Breast epithelium (tissue), 4 donors: ENCODE measurements at regions not wholly inside any gene's neighbourhood (a gene's known extent, or its start where the extent isn't known, plus 50 kb on each side); places are given as distances from the start of the nearest gene placed in this dataset.

Source experiments
- DNase-seq, 2 donors: peaks; one replicate each; pipeline ENCODE4 v3.0.0-alpha.2; 2019; ENCODE audit warnings: low spot score in 2 of 2
- H3K27ac ChIP-seq, 2 donors: fragments of 200-600 bp; sonication (generic) in 1 of 2; one replicate each; pipeline ENCODE4 v1.5.1; 2016 to 2019; ENCODE audit warnings: mild to moderate bottlenecking in 1 of 2
- H3K27me3 ChIP-seq, 2 donors: fragments of 200-600 bp; sonication (generic) in 1 of 2; one replicate each; pipeline versions ENCODE4 v1.5.1 to v1.6.0; 2017 to 2019; ENCODE audit warnings: control low read depth in 1 of 2, mild to moderate bottlenecking in 1 of 2
- H3K36me3 ChIP-seq: fragments of 200-600 bp; one replicate; pipeline ENCODE4 v1.5.1; 2019
- H3K4me1 ChIP-seq, 2 donors: fragments of 200-600 bp; sonication (generic); one replicate each; pipeline ENCODE4 v1.5.1; 2016 to 2019; ENCODE audit warnings: control low read depth in 1 of 2
- H3K4me3 ChIP-seq, 3 donors: fragments of 200-600 bp; sonication (generic); 1 replicate in 2 of 3; 2 replicates in 1 of 3; pipeline ENCODE4 v1.5.1; 2016 to 2019; ENCODE audit warnings: mild to moderate bottlenecking in 3 of 3, moderate library complexity in 2 of 3
- H3K9me3 ChIP-seq, 2 donors: fragments of 200-600 bp; sonication (generic) in 1 of 2; one replicate each; pipeline ENCODE4 v1.5.1; 2016 to 2019; ENCODE audit warnings: control low read depth in 1 of 2
- CTCF ChIP-seq, 3 donors: fragments of 450-650 bp; IDR thresholded peaks; one replicate each; pipeline ENCODE4 v1.5.1; 2016 to 2017; ENCODE audit warnings: antibody characterized with exemption in 3 of 3, mild to moderate bottlenecking in 3 of 3, moderate library complexity in 3 of 3
- POLR2A ChIP-seq: fragments of 450-650 bp; IDR thresholded peaks from one replicate; pipeline ENCODE4 v1.6.1; 2016; ENCODE audit warnings: antibody characterized with exemption, mild to moderate bottlenecking, moderate library complexity
- POLR2AphosphoS5 ChIP-seq, 3 donors: sonication (generic); formaldehyde crosslinking; IDR thresholded peaks; one replicate each; pipeline ENCODE4 v1.6.1; 2017; ENCODE audit warnings: antibody characterized with exemption in 3 of 3
- intact Hi-C: fragments of 100-400 bp; cut with DNase I; formaldehyde crosslinking; loops from one replicate; pipeline ENCODE4 v1.15.1; 2023; ENCODE audit warnings: low total_unique reads

GRCh38 chr15:57854531-57854930, 148.0 kb downstream of the POLR2M start:
- no peaks in the 10 kb centered on the region for H3K4me1 ChIP-seq
- intact Hi-C loops: no loop called here
- H3K27ac ChIP-seq: no peak overlapping the region
- no peaks in the 10 kb centered on the region for H3K27me3 ChIP-seq
- TF ChIP-seq POLR2AphosphoS5 (IDR thresholded peaks at IDR 0.05) (no peak), POLR2A (no peak), CTCF (IDR thresholded peaks at IDR 0.05) (no peak)
- DNase-seq: no peak
- no peaks in the 10 kb centered on the region for H3K36me3 ChIP-seq
- H3K4me3 ChIP-seq: no peak overlapping the region
- no peaks in the 10 kb centered on the region for H3K9me3 ChIP-seq

- intact Hi-C loops: no loop called here
- no peak overlapping the region for H3K4me3 ChIP-seq
- no peak for TF ChIP-seq CTCF (IDR thresholded peaks at IDR 0.05)
- no peak for TF ChIP-seq POLR2AphosphoS5 (IDR thresholded peaks at IDR 0.05)
- TF ChIP-seq POLR2A: no peak
- H3K4me1 ChIP-seq: no peaks in the 10 kb centered on the region
- DNase-seq: no peak
- H3K27ac ChIP-seq: no peak overlapping the region
- H3K27me3 ChIP-seq: no peaks in the 10 kb centered on the region
- H3K36me3 ChIP-seq: no peaks in the 10 kb centered on the region
- no peaks in the 10 kb centered on the region for H3K9me3 ChIP-seq
Measured at GRCh38 chr15:57857871-57858270, 151.4 kb downstream of the POLR2M start.

- TF ChIP-seq POLR2AphosphoS5 (IDR thresholded peaks at IDR 0.05) (no peak), POLR2A (no peak), CTCF (IDR thresholded peaks at IDR 0.05) (no peak)
- no peaks in the 10 kb centered on the region for H3K9me3 ChIP-seq
- no peaks in the 10 kb centered on the region for H3K27me3 ChIP-seq
- H3K4me3 ChIP-seq: no peak overlapping the region
- H3K27ac ChIP-seq: no peak overlapping the region
- no peak for DNase-seq
- H3K4me1 ChIP-seq: no peaks in the 10 kb centered on the region
- intact Hi-C loops: no loop called here
- no peaks in the 10 kb centered on the region for H3K36me3 ChIP-seq
Measured at GRCh38 chr15:57859130-57859685, 152.7 kb downstream of the POLR2M start.

- H3K27ac ChIP-seq: no peak overlapping the region
- H3K4me3 ChIP-seq: no peak overlapping the region
- no peaks in the 10 kb centered on the region for H3K27me3 ChIP-seq
- TF ChIP-seq POLR2AphosphoS5 (IDR thresholded peaks at IDR 0.05) (no peak), POLR2A (no peak), CTCF (IDR thresholded peaks at IDR 0.05) (peak; percentile 68 to 86 (median 79))
- no peaks in the 10 kb centered on the region for H3K4me1 ChIP-seq
- no peaks in the 10 kb centered on the region for H3K9me3 ChIP-seq
- intact Hi-C loops: no loop called here
- DNase-seq: no peak
- no peaks in the 10 kb centered on the region for H3K36me3 ChIP-seq
Measured at GRCh38 chr15:57861034-57861638, 154.6 kb downstream of the POLR2M start.

GRCh38 chr15:57861815-57862586, 155.5 kb downstream of the POLR2M start:
- peak overlapping the region in 1 of 2 donors; percentile 10 for H3K27ac ChIP-seq
- no peak overlapping the region for H3K4me3 ChIP-seq
- intact Hi-C loops: no loop called here
- no peaks in the 10 kb centered on the region for H3K27me3 ChIP-seq
- TF ChIP-seq POLR2AphosphoS5 (IDR thresholded peaks at IDR 0.05) (no peak), CTCF (IDR thresholded peaks at IDR 0.05) (no peak), POLR2A (no peak)
- no peak for DNase-seq
- no peaks in the 10 kb centered on the region for H3K4me1 ChIP-seq
- H3K9me3 ChIP-seq: no peaks in the 10 kb centered on the region
- no peaks in the 10 kb centered on the region for H3K36me3 ChIP-seq
